AG10803 (cell line): ENCODE measurements at regions not wholly inside any gene's neighbourhood (a gene's known extent, or its start where the extent isn't known, plus 50 kb on each side); places are given as distances from the start of the nearest gene placed in this dataset.

Experiments
- DNase-seq: peaks from one replicate; pipeline ENCODE4 v3.0.0; 2010; ENCODE audit warnings: low read depth
- H3K4me3 ChIP-seq: 2 replicates; pipeline ENCODE4 v1.5.1; 2011; ENCODE audit warnings: mild to moderate bottlenecking, low read length, control low read depth
- CTCF ChIP-seq: conservative IDR thresholded peaks from 2 replicates; pipeline ENCODE4 v1.5.1; 2011; ENCODE audit warnings: mild to moderate bottlenecking, low read length, control low read depth, inconsistent platforms

GRCh38 chr7:85489498-85489897 lies 302.6 kb upstream of the SEMA3D start:
- DNase-seq = peak; percentile 82
- no peak for TF ChIP-seq CTCF
- no peak overlapping the region for H3K4me3 ChIP-seq

GRCh38 chr7:85488406-85488805 lies 301.6 kb upstream of the SEMA3D start:
- H3K4me3 ChIP-seq = no peak overlapping the region
- DNase-seq = no peak

GRCh38 chr7:85483177-85483576 lies 296.3 kb upstream of the SEMA3D start:
- no peak overlapping the region for H3K4me3 ChIP-seq
- DNase-seq = peak; percentile 93
- no peak for TF ChIP-seq CTCF

More at GRCh38 chr7:85488406-85488805, 301.6 kb upstream of the SEMA3D start:
- TF ChIP-seq CTCF = no peak

- no peak for DNase-seq
- no peak overlapping the region for H3K4me3 ChIP-seq
- TF ChIP-seq CTCF = no peak
Measured at GRCh38 chr7:85480666-85481065, 293.8 kb upstream of the SEMA3D start.

GRCh38 chr7:85479918-85480643 lies 293.2 kb upstream of the SEMA3D start:
- peak; percentile 93 for DNase-seq
- TF ChIP-seq CTCF = no peak

GRCh38 chr7:85478530-85478929 lies 291.7 kb upstream of the SEMA3D start:
- DNase-seq = no peak
- no peak overlapping the region for H3K4me3 ChIP-seq
- no peak for TF ChIP-seq CTCF

More at GRCh38 chr7:85479918-85480643, 293.2 kb upstream of the SEMA3D start:
- no peak overlapping the region for H3K4me3 ChIP-seq

- no peak for DNase-seq
- H3K4me3 ChIP-seq = no peak overlapping the region
- TF ChIP-seq CTCF = no peak
Measured at GRCh38 chr7:85475476-85475875, 288.6 kb upstream of the SEMA3D start.
